ENCODE measurements at regions not wholly inside any gene's neighbourhood (a gene's known extent, or its start where the extent isn't known, plus 50 kb on each side); places are given as distances from the start of the nearest gene placed in this dataset.

DNA sequence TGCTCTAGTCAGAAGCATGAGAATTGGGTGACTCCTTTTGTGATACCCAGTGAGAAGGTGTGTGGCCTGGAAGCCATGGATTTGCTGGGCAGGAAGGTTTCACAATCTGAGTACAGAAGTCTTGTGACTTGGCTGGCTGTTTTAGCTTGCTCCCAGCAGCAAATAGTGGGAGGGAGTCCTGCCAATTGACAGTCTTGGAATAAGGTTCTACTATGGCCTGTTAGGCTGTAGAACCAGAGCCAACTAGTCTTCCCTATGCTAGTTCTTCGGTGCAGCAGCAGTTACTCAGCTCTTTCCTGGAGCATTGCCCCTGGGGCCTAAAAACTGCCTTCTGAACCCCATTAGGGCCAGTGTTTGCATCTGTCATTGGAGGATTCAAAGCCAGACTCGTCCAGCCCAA lies 1935.4 kb upstream of the PCDH20 start:
- H3K27ac ChIP-seq: no peak overlapping the region
- H3K27me3 ChIP-seq: no peaks in the 10 kb centered on the region
- H3K4me3 ChIP-seq: no peak overlapping the region
- H3K9me3 ChIP-seq: no peaks in the 10 kb centered on the region
- no peak overlapping the region for H3K9ac ChIP-seq (ENCODE audit: low read depth in 2 of 2, low read length in 2 of 2)
- no peak for TF ChIP-seq CTCF (IDR thresholded peaks at IDR 0.05)
- no peak for DNase-seq
- intact Hi-C loops (cut with DNase I): no loop called here
- no peaks in the 10 kb centered on the region for H3K4me1 ChIP-seq
- no peaks in the 10 kb centered on the region for H3K36me3 ChIP-seq

- no peaks in the 10 kb centered on the region for H3K9me3 ChIP-seq
- no peak overlapping the region for H3K4me3 ChIP-seq
- H3K27me3 ChIP-seq: no peaks in the 10 kb centered on the region
- H3K4me1 ChIP-seq: no peaks in the 10 kb centered on the region
- TF ChIP-seq CTCF (IDR thresholded peaks at IDR 0.05): no peak
- no peak overlapping the region for H3K9ac ChIP-seq (ENCODE audit: low read depth in 2 of 2, low read length in 2 of 2)
- intact Hi-C loops (cut with DNase I): no loop called here
- H3K27ac ChIP-seq: no peak overlapping the region
- H3K36me3 ChIP-seq: no peaks in the 10 kb centered on the region
- no peak for DNase-seq
Observed at GRCh38 chr13:63345835-63346234, 1930.2 kb upstream of the PCDH20 start.

GRCh38 chr13:63344711-63345110 lies 1929.1 kb upstream of the PCDH20 start:
- TF ChIP-seq CTCF (IDR thresholded peaks at IDR 0.05): no peak
- DNase-seq: no peak
- H3K4me1 ChIP-seq: no peaks in the 10 kb centered on the region
- H3K9me3 ChIP-seq: no peaks in the 10 kb centered on the region
- H3K9ac ChIP-seq (ENCODE audit: low read depth in 2 of 2, low read length in 2 of 2): no peak overlapping the region
- intact Hi-C loops (cut with DNase I): no loop called here
- no peaks in the 10 kb centered on the region for H3K27me3 ChIP-seq
- no peak overlapping the region for H3K27ac ChIP-seq
- H3K36me3 ChIP-seq: no peaks in the 10 kb centered on the region
- no peak overlapping the region for H3K4me3 ChIP-seq

- no peaks in the 10 kb centered on the region for H3K36me3 ChIP-seq
- no peak for DNase-seq
- H3K9me3 ChIP-seq: no peaks in the 10 kb centered on the region
- H3K4me3 ChIP-seq: no peak overlapping the region
- H3K27ac ChIP-seq: no peak overlapping the region
- no peak for TF ChIP-seq CTCF (IDR thresholded peaks at IDR 0.05)
- intact Hi-C loops (cut with DNase I): no loop called here
- no peaks in the 10 kb centered on the region for H3K4me1 ChIP-seq
- H3K27me3 ChIP-seq: no peaks in the 10 kb centered on the region
- no peak overlapping the region for H3K9ac ChIP-seq (ENCODE audit: low read depth in 2 of 2, low read length in 2 of 2)
Observed at GRCh38 chr13:63337921-63338320, 1922.3 kb upstream of the PCDH20 start.

DNA sequence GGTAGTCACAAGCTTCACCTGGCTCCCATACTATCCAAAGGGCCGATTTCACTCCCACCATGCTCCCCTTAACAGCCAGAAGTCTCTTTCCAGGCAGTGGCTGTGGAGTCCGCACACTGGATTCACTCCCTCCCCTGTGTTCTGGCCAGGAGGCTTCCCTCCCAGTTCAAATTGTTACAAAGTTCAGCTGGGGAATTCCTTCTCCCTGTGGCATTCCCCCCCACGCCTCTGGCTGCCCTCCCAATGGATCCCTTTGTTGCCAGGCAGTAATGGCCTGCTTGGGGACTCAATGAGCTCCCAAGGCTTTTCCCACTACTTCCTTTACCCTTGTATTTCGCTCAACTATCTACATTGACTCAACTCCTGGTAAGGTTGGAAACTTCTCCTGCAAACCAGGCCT lies 1921.4 kb upstream of the PCDH20 start:
- H3K4me1 ChIP-seq: no peaks in the 10 kb centered on the region
- DNase-seq: no peak
- TF ChIP-seq CTCF (IDR thresholded peaks at IDR 0.05): no peak
- no peak overlapping the region for H3K4me3 ChIP-seq
- intact Hi-C loops (cut with DNase I): no loop called here
- no peak overlapping the region for H3K27ac ChIP-seq
- no peaks in the 10 kb centered on the region for H3K36me3 ChIP-seq
- no peaks in the 10 kb centered on the region for H3K9me3 ChIP-seq
- no peaks in the 10 kb centered on the region for H3K27me3 ChIP-seq
- H3K9ac ChIP-seq (ENCODE audit: low read depth in 2 of 2, low read length in 2 of 2): no peak overlapping the region

DNA sequence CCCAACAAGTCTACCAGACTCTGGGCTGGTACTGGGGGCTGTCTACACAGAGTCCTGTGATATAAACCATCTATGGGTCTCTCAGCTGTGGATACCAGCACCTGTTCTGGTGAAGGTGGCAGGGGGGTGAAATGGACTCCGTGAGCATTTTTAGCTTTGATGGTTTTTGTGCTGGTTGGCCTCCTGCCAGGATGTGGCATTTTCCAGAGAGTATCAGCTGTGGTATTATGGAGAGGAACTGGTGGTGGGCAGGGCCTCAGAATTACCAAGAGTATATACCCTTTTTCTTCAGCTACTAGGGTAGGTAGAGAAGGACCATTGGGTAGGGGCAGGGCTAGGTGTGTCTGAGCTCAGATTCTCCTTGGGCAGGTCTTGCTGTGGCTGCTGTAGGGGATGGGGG lies 1920.9 kb upstream of the PCDH20 start:
- Histone ChIP-seq H3K4me1 (no peaks in the 10 kb centered on the region), H3K9ac (ENCODE audit: low read depth in 2 of 2, low read length in 2 of 2) (no peak overlapping the region), H3K4me3 (no peak overlapping the region), H3K9me3 (no peaks in the 10 kb centered on the region), H3K27me3 (no peaks in the 10 kb centered on the region), H3K27ac (no peak overlapping the region), H3K36me3 (no peaks in the 10 kb centered on the region)
- intact Hi-C loops (cut with DNase I): no loop called here
- no peak for TF ChIP-seq CTCF (IDR thresholded peaks at IDR 0.05)
- no peak for DNase-seq

All from colonic mucosa (tissue), 4 donors.